Globus pallidus (tissue), 1 donor: ENCODE measurements at regions not wholly inside any gene's neighbourhood (a gene's known extent, or its start where the extent isn't known, plus 50 kb on each side); places are given as distances from the start of the nearest gene placed in this dataset.

Experiments
- DNase-seq: peaks from one replicate; pipeline ENCODE4 v3.0.0-alpha.2; 2015; ENCODE audit warnings: low spot score

DNA sequence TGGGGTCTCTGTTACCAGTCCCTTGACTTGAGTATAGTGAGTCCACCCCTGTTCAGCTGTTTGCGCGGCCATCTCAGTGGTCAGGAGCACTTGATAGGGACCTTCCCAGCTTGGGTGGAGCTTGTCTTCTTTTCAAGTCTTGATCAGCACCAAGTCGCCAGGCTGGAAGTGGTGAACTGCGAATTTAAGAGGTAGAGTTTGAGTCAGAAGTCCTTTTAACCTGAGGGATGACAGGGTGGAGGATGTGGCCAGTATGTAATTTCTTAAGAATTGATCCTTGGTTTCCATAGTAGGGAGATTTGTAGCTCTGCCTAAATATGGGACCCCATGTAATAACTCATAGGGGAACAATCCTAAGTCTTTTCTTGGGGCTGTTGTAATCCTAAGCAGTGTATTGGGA is 86.3 kb upstream of the XCR1 start:
- DNase-seq: no peak

- DNase-seq: no peak
Observed at GRCh38 chr3:46112984-46113383, 85.7 kb upstream of the XCR1 start.

GRCh38 chr3:46112296-46112695 is 85.0 kb upstream of the XCR1 start:
- DNase-seq: no peak

- peak; percentile 63 for DNase-seq
Observed at GRCh38 chr3:46110701-46111493, 83.6 kb upstream of the XCR1 start.

- no peak for DNase-seq
Observed at GRCh38 chr3:46107682-46108081, 80.4 kb upstream of the XCR1 start.

- DNase-seq: no peak
Observed at GRCh38 chr3:46105306-46105919, 78.1 kb upstream of the XCR1 start.

GRCh38 chr3:46104706-46105105 is 77.4 kb upstream of the XCR1 start:
- DNase-seq: no peak

DNA sequence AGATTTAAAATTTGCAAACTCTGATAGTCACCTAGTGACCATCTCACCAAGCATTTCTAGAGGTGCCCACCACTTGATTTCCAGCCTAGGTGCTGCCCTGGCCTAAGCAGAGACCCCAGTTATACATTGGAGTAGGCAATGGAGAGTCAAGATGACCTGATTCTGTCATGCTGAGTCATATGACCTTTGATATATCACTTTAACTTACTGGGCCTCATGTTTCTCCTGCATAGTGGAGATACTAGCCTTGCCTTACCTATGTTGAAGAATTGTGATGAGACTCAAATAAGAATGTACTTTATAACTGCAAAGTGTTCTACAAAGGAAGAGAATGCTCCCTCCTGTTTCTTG is 75.5 kb upstream of the XCR1 start:
- DNase-seq: no peak

DNA sequence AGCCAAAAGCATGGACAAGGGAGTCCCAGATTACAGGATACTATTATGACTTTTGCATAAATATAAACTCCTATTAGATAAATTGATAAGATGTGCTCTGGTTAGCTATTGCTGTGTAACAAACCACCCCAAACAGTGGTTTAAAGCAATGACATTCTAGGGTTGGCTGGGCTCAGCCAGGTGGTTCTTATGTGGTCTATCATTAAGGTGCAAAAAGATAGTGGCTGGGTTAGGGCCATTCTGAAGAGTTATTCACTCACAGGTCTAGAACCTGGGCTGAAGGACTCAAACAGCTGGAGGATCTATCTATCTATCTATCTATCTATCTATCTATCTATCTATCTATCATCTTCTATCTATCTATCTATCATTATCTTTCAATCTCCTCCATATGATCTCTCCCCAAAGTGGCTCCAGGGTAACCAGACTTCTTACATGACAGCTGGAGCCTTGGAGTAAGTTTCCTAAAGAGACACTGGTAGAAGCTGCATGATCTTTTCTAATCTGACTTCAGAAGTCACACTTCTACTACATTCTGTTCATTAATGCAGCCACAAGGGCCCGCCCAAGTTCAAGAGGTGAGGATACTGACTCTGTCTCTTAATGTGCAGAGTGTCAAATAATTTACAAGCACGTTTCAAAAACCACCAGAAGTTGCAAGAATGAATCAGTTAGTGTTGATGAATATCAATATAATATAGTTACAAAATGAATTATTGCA is 74.9 kb upstream of the XCR1 start:
- no peak for DNase-seq

DNA sequence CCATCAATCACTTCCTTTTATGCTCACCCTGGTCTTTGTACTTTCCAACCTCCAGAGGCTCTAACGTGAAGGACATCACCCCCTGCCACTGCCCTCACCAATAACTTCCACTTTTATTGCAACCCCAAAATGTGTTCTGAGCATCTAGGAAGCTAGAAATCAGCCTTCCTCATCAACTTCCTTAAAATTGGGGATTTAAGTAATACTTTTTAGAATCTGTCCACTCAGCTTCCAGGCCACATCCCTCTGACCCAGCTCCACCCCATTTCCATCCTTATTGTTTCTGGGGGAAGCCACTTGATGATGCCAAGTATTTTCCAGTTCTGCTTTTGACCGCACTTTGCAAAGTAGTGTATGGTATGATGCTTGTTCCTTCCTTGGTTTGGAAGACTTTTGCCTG is 73.5 kb upstream of the XCR1 start:
- peak; percentile 48 for DNase-seq

- no peak for DNase-seq
Observed at GRCh38 chr3:46098319-46098761, 71.1 kb upstream of the XCR1 start.

DNA sequence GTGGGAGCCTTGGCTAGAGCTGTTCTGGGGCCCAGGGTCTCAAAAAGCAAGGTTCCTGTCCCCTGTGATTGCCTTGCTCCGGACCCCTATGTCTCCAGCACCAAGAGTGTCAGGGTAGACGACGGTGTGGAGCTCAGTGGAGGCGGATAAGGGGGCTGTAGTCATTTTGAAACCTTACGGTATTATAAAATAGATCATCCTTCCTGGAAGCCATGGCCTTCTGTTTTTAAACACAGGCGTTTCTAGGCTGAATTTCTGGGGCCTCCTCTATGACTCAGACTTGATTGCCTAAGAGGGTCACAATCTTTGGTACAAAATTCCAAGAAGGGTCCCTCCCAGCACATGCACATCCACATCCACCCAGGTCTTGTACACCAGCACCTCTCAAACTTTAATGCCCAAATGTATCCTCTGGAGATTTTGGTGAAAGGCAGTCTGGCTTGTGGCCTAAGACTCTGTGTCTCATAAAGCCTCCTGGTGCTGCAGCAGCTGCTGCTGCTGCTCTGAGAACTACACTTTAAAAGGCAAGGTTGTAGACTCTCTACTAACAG is 70.5 kb upstream of the XCR1 start:
- DNase-seq: no peak

DNA sequence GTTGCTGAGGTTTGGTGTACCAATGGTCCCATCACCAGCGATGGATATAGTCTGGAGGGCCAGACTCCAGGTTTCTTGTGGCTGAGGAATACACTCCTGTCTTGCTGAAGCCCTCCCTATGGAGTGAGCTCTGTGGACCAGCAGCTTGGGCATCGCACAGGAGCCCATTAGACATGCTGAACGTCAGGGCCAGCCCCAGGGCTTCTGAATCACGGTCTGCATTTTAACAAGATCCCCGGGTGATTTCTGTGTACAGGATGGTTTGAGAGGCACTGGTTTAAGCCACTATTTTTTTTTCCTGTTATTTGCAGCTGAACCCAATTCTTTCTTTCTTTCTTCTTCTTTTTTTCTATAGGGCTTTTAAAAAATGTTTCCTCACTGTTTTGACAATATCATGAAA is 69.5 kb upstream of the XCR1 start:
- no peak for DNase-seq

DNA sequence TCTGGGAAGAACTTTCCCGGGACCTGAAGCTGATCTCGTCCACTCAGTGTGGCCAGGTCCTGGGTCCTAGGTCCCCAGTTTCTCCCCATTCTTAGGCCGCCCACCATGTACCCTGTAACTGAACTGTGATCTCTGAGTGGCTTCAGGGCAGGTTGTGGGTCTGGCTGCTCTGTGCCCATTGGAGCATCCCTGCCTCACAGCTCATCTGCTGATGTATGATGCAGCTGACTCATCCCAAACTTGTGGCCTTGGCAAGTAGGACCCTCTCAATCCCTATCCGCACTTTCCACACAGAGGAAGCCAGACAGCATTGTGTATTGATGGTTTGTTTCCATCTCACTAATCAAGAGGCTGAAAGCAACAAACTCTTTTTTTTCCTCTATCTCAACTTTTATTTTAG is 69.1 kb upstream of the XCR1 start:
- DNase-seq: no peak

- DNase-seq: no peak
Observed at GRCh38 chr3:46095307-46095706, 68.0 kb upstream of the XCR1 start.

DNA sequence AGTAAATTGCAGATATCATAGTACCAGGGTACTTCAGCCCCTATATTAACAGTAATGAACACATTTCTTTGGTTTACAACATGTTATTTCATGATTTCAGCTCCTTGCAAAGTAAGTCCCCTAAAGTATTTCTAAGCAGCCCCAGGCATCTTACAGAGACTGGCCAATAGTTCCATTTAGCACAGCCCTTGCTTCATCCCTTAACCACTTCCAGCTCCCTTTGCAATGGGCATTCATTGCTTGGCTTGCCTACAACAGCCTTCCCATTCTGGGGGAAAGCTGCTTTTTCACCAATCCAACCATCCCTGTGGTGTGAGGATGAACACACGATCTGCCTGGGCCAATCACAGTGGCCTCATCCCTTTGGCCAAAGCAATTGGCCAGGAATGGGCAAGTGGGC is 67.2 kb upstream of the XCR1 start:
- DNase-seq: no peak

DNA sequence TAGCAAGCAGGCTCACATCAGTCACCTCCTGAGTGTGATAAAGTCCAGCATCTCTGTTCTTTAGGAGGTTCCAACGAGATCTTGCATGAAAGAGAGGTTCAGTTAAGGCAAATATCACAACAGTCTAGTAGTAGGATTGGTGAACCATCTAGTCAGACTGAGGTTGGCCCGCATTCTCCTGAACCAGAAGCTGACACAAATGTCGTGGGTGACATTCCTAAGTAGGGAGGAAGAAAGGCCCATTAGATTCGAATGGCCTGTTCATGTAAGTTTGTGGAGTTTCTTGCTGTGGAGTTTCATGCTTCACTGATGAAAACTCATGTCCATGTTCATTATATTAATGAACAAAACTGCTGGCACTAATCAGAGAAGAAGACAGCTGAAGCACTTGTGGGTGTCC is 66.7 kb upstream of the XCR1 start:
- DNase-seq: no peak

DNA sequence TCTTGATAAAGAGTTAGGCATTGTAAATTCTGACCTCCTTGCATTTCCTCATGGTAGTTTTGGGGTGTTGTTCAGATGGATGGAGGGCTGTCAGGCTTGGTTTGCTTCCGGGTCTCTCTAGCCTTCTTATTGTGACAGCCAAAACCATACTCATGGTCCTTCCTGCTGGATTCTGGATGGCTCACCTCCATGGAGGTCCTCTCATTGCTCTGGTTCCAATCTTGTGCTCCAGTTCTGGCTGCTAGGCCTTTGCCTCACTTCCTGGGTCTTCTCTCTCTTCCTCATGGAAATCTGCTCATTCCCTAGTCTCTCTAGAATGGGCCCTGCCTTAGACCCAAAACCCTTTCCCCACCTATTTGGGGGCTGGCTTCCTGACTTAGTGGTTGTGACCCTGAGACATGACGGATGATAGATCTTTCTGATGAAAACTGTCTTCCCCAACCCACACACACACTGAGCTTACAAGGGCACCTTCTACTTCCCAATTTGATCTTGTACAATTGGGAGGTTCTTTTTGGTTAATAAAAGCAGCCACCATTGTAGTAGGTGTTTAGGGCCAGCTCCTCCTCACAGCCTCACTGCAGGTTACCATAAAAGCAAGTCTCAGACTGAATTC is 66.2 kb upstream of the XCR1 start:
- DNase-seq: no peak

DNA sequence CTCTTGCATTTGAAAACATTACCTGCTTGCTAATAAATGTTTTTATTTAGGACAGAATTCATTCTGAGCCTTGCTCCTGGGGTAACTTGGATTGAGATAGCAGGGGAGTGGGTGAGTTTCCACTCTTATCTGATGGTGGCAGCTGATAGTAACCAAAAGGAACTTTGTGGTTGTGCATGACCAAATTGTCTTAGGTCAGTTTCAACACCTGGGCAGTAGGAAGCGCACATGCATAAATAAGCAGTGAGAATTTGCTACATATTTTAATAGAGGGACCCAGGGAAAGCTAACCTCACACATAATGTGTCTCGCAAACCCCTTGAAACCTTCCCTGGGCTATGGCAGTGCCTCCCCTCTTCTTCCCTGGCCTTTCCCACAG is 65.4 kb upstream of the XCR1 start:
- DNase-seq: no peak

GRCh38 chr3:46091741-46092701 is 64.7 kb upstream of the XCR1 start:
- no peak for DNase-seq

DNA sequence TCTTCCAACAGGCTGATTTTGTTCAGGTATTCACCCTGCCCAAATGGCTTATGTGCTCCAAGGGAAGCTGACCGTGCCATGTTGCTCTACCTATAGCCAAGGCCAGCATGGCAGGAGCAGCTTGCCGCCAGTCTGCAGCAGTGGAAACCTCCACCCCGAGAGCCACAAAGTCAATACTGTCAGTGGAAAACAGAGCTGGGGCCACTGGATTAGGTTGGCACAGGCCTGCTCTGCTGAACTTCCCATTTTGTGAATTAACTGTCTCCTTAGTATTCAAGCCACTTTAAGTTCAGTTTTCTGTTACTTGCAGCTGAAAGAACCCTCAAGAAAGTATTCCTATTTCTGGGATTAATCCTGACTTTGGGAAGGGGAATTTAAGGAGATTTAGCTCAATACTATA is 63.8 kb upstream of the XCR1 start:
- DNase-seq: no peak
